KMS-11 (cell line): ENCODE measurements at regions not wholly inside any gene's neighbourhood (a gene's known extent, or its start where the extent isn't known, plus 50 kb on each side); places are given as distances from the start of the nearest gene placed in this dataset.

Experiments
- H2AFZ ChIP-seq: fragments of 200-600 bp; sonication (generic); 2 replicates; pipeline ENCODE4 v1.6.1; 2016; ENCODE audit warnings: antibody characterized with exemption, mixed run types, low read depth
- H3K27ac ChIP-seq: fragments of 200-600 bp; sonication (generic); 2 replicates; pipeline ENCODE4 v1.6.1; 2016; ENCODE audit warnings: mild to moderate bottlenecking, mixed run types
- H3K27me3 ChIP-seq: fragments of 200-600 bp; sonication (generic); 2 replicates; pipeline ENCODE4 v1.6.1; 2017; ENCODE audit warnings: mild to moderate bottlenecking, low read depth, mixed run types, moderate library complexity; ENCODE audit not compliant: insufficient read depth
- H3K36me3 ChIP-seq: fragments of 200-600 bp; sonication (generic); 2 replicates; pipeline ENCODE4 v1.6.1; 2017; ENCODE audit warnings: mild to moderate bottlenecking, mixed run types; ENCODE audit not compliant: insufficient read depth
- H3K4me1 ChIP-seq: fragments of 200-600 bp; sonication (generic); 2 replicates; pipeline ENCODE4 v1.6.1; 2016; ENCODE audit warnings: mild to moderate bottlenecking, low read depth, mixed run types; ENCODE audit not compliant: poor library complexity, severe bottlenecking
- H3K4me2 ChIP-seq: fragments of 200-600 bp; sonication (generic); 2 replicates; pipeline ENCODE4 v1.7.0; 2016; ENCODE audit warnings: mild to moderate bottlenecking, mixed run types
- H3K4me3 ChIP-seq: fragments of 200-600 bp; sonication (generic); IDR thresholded peaks from 2 replicates; pipeline ENCODE4 v1.6.1; 2017; ENCODE audit warnings: low read depth, low read length, mixed read lengths; ENCODE audit not compliant: insufficient read depth
- H3K79me2 ChIP-seq: fragments of 200-600 bp; sonication (generic); 2 replicates; pipeline ENCODE4 v1.6.1; 2016; ENCODE audit warnings: low read depth, mixed run types; ENCODE audit not compliant: insufficient read depth
- H3K9ac ChIP-seq: fragments of 200-600 bp; sonication (generic); 2 replicates; pipeline ENCODE4 v1.6.1; 2016; ENCODE audit warnings: mild to moderate bottlenecking, mixed run types
- H4K20me1 ChIP-seq: fragments of 200-600 bp; sonication (generic); 2 replicates; pipeline ENCODE4 v1.6.1; 2016; ENCODE audit warnings: mild to moderate bottlenecking, mixed run types; ENCODE audit not compliant: insufficient read depth
- TF ChIP-seq, protein P1 (sequence below): fragments of 200-600 bp; sonication (generic); conservative IDR thresholded peaks from 2 replicates; pipeline ENCODE4 v1.6.1; 2017; ENCODE audit warnings: low read depth, mild to moderate bottlenecking, antibody characterized with exemption, low read length, moderate library complexity, mixed read lengths

DNA sequence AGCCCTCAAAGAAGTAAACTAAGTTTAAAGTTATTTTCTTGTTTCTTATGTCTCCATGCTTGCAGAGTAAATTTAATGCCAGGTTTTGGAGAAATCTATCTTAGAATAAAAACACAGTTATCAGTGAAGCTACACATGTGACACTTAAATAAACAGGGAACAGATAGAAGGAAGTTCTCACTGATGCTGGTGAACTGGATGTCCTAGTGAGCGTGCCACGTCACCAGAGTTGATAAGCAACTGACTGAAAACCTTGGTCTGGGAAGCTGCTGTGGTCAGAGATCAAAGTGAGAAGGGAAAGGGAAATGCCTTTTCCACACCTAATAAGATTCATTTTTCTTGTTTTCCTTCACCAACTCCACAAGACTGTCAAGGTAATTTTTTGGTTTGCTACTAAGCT is 74.8 kb upstream of the PCED1B start:
- H3K4me2 ChIP-seq: no peak overlapping the region
- TF ChIP-seq, protein P1, sequence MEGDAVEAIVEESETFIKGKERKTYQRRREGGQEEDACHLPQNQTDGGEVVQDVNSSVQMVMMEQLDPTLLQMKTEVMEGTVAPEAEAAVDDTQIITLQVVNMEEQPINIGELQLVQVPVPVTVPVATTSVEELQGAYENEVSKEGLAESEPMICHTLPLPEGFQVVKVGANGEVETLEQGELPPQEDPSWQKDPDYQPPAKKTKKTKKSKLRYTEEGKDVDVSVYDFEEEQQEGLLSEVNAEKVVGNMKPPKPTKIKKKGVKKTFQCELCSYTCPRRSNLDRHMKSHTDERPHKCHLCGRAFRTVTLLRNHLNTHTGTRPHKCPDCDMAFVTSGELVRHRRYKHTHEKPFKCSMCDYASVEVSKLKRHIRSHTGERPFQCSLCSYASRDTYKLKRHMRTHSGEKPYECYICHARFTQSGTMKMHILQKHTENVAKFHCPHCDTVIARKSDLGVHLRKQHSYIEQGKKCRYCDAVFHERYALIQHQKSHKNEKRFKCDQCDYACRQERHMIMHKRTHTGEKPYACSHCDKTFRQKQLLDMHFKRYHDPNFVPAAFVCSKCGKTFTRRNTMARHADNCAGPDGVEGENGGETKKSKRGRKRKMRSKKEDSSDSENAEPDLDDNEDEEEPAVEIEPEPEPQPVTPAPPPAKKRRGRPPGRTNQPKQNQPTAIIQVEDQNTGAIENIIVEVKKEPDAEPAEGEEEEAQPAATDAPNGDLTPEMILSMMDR: no peak

DNA sequence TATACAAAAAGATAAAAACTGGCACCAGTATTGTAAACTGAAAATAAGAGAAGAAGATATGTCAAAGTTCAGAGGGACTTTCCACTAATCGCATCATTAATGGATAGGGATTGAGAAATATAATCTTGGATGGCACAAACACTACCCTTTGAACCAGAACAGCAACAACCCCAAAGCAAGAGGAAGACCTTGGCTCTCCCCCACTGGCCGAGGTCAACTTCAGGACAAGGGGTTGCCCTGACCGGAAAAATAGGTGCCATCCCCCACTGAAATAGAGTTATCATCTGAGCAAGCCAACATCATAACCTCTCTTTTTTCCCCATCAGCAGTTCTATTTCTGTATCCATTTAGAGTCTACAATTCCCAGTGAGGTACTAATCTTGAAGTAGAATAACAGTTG is 72.4 kb upstream of the PCED1B start:
- H3K4me1 ChIP-seq: no peaks in the 10 kb centered on the region
- TF ChIP-seq, protein P1: no peak
- no peak overlapping the region for H2AFZ ChIP-seq
- no peak overlapping the region for H3K4me3 ChIP-seq
- H3K4me2 ChIP-seq: no peak overlapping the region
- no peaks in the 10 kb centered on the region for H3K79me2 ChIP-seq
- no peak overlapping the region for H3K27ac ChIP-seq
- no peaks in the 10 kb centered on the region for H3K27me3 ChIP-seq
- H3K9ac ChIP-seq: no peak overlapping the region
- no peaks in the 10 kb centered on the region for H4K20me1 ChIP-seq
- H3K36me3 ChIP-seq: no peaks in the 10 kb centered on the region

More for the DNA sequence above, 74.8 kb upstream of the PCED1B start:
- H3K36me3 ChIP-seq: no peaks in the 10 kb centered on the region
- H4K20me1 ChIP-seq: no peaks in the 10 kb centered on the region
- H3K79me2 ChIP-seq: no peaks in the 10 kb centered on the region
- no peak overlapping the region for H2AFZ ChIP-seq
- H3K9ac ChIP-seq: no peak overlapping the region
- no peaks in the 10 kb centered on the region for H3K4me1 ChIP-seq
- no peak overlapping the region for H3K27ac ChIP-seq
- H3K4me3 ChIP-seq: no peak overlapping the region
- no peaks in the 10 kb centered on the region for H3K27me3 ChIP-seq

GRCh38 chr12:47012552-47012951 is 66.9 kb upstream of the PCED1B start:
- Histone ChIP-seq H3K4me1 (no peaks in the 10 kb centered on the region), H3K4me3 (no peak overlapping the region), H3K9ac (no peak overlapping the region), H3K79me2 (no peaks in the 10 kb centered on the region), H2AFZ (no peak overlapping the region), H3K27ac (no peak overlapping the region), H3K4me2 (no peak overlapping the region), H4K20me1 (no peaks in the 10 kb centered on the region), H3K36me3 (no peaks in the 10 kb centered on the region), H3K27me3 (no peaks in the 10 kb centered on the region)
- TF ChIP-seq, protein P1: no peak

- Histone ChIP-seq H3K4me3 (no peak overlapping the region), H3K4me2 (no peak overlapping the region), H3K27me3 (no peaks in the 10 kb centered on the region), H3K4me1 (no peaks in the 10 kb centered on the region), H3K36me3 (no peaks in the 10 kb centered on the region), H3K79me2 (no peaks in the 10 kb centered on the region), H3K9ac (no peak overlapping the region), H4K20me1 (no peaks in the 10 kb centered on the region), H2AFZ (no peak overlapping the region), H3K27ac (no peak overlapping the region)
- TF ChIP-seq, protein P1: no peak
These were observed 64.9 kb upstream of the PCED1B start for GRCh38 chr12:47014474-47014873.
